Erythroblast (primary cell): ENCODE measurements at regions not wholly inside any gene's neighbourhood (a gene's known extent, or its start where the extent isn't known, plus 50 kb on each side); places are given as distances from the start of the nearest gene placed in this dataset.
"Not testable (repeated sequence)": the region's sequence is repeated elsewhere in the genome, so short reads cannot be mapped to it uniquely, and the experiment has no call there.

Experiments used
- DNase-seq, 2 experiments: peaks; one replicate each; lab custom pipeline; 2025; lab: John Stamatoyannopoulos, UW
- GATA1 ChIP-seq: IDR thresholded peaks from 2 replicates; pipeline ENCODE4 v1.6.1; 2011; ENCODE audit warnings: low read depth, mild to moderate bottlenecking, control low read depth, low read length, moderate library complexity
- POLR2A ChIP-seq: IDR thresholded peaks from 2 replicates; pipeline ENCODE4 v1.6.1; 2011; ENCODE audit warnings: mild to moderate bottlenecking, low read length

DNA sequence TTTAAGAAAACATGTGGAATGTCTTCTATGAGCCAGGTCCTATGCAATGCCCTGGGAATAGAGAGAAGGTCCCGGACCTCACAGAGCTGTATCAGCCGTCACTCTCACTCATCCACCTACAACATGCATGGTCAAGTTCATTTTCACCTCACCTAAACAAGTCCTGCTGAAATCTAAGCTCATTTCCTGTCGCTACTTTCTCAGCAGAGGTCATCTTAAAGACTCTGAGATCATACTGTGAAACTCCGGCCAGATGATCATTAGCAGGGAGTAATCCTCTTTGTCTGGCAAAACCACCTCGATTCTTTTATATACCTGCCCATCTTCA, 66.2 kb upstream of the LYRM9 start:
- TF ChIP-seq POLR2A (no peak), GATA1 (no peak)
- no peak for DNase-seq

DNA sequence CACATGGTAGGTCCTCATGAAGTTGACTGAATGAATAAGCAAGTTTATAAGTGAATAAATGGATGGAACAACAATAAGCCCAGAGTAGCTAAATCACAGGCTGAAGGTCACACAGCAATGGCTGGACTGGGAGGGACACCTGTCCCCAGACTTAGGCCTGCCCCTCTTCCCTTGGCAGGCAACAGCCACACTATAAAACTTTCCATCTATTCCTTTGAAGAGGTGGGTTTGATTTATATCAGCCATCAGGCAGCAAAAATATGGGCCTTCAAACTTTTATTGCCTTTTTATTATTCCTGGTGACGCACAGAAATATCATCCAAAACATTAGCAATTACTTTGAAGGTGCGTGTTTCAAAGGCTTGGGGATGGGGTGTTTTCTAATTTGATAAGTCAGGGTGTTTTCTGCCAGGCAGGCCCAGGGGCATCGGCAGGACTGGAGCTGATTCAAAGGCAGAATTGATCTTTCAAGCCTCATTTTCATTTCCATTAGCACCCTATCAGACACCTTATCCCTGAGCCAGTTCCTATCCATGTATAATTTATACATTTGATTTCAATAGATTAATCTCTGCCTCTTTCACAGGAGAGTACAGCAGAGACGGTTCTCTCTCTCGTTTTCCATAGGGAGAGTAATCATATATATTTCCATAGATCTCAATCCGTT, 67.2 kb upstream of the LYRM9 start:
- TF ChIP-seq POLR2A (no peak), GATA1 (no peak)
- DNase-seq = no peak

DNA sequence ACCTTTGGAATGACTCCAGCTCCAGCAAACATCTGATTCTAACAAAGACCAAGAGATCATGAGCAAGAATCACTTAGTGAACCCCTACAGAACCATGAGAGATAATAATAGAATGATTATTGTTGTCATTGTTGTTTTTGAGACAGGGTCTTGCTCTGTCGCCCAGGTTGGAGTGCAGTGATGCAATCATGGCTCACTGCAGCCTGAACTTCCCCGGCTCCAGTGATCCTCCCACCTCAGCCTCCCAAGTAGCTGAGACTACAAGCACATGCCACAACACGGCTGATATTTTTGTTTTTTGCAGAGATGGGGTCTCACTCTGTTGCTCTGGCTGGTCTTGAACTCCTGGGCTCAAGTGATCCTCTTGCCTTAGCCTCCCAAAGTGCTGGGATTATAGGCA, 69.4 kb upstream of the LYRM9 start:
- DNase-seq = not testable (repeated sequence)

- no peak for DNase-seq
- TF ChIP-seq POLR2A (no peak), GATA1 (no peak)
Observed at GRCh38 chr17:27965224-27965623, 72.1 kb upstream of the LYRM9 start.

DNA sequence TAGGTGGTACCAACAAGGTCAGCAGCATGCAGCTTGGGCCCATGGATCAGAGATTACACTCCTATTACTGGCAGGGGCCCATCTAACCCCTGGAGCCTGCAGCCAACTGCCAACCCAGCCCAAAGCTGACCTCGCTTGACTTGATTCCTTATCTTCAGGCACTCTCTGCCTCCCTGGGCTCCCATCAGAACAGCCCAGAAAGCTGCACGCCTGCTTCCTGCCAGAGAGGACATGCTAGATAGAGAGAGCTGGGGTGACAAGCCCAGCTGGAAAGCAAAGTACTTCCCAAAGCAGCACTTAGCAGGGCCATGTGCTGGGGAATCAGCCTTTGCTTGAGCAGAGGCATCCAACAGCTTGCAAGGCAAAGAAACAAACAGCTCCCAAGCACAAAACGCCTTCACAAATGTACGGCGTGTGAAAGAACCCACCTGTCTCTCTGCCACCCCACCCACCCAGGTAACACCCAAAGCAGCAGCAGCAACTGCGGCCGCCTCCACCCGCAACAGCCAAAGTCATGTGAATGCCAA, 74.2 kb upstream of the NLK start:
- peak; percentile 95 to 99 for DNase-seq
- TF ChIP-seq POLR2A (peak; percentile 24), GATA1 (peak; percentile 97)

- TF ChIP-seq GATA1 (no peak), POLR2A (no peak)
- peak in 1 of 2 experiments; percentile 18 for DNase-seq
Observed at GRCh38 chr17:27970587-27970986, 71.9 kb upstream of the NLK start.

DNA sequence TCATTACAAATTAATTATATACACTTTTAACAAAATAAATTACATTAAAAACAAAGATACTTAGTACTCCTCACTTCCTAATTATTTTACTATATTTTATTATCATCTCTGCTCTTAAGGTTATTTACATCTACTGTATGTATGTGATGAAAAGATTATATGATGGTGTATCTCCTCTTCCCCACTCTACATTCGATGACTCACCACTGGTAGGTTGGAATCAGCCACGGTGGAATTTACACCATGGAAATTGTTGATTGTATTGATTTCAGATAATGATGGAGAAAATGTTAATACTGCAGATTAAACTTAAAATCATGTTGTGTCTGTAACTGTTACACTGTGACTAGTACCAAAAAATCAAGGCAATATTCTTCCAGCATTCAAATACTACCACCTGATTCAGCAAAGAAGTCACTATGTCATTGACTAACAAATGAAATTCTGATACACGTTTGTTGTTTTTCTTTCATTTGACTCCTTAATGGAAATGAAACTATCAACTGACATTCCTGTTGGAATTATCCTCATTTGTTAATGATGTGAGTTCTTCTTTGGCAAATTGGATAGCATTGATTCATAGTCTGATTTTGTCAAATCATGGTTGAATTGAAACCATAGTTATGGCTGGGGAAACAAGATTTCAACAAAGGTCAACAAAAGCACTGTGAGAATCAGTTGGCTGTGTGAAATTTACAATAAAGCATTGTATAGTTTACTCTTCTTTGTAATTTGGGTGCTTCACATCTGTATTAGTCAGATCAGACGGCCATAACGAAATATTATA, 69.0 kb upstream of the NLK start:
- peak in 1 of 2 experiments; percentile 36 for DNase-seq
- TF ChIP-seq POLR2A (no peak), GATA1 (no peak)

DNA sequence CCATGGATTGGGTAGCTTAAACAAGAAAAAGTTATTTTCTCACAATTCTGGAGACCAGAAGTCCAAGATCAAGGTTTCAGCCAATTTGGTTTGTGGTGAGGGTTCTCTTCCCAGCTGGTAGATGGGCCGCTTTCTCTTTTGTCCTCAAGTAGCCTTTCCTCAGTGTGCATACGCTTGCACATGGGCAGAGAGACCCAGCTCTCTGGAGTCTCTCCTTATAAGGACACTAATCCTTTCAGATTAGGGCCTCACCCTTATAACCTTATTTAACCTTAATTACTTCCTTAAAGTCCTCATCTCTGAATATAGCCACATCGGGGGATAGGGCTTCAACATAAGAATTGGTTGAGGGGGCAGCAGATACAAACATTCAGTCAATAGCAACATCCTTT, 68.4 kb upstream of the NLK start:
- DNase-seq = no peak
- TF ChIP-seq GATA1 (no peak), POLR2A (no peak)

DNA sequence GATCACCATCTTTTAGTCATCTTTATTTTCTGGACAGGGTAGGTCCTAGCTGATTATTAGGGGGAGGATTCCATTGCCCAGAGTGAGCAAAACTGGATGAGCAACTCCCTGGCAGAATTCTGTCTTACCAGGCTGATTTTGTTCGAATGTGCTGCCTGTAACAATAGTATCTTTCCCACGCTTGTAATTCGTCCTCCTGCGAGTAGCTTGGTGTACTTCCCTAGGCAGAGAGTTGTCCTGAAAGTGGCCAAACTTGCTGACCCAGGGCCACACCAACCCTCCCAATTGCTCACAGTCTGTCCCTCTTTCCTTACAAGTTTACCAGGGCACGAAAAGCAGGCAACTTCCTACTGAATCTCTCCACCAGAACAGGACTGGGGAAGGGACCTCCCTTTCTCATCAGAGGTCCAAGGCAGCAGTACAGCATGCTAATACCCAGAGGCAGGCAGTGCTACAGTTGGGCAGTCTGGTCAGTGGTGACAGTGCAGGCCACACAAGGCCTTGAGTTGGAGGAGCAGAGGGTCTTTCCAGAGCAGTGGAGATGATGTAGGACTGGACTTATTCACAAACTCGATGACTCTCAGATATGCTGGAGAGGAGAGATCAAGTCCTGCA, 67.8 kb upstream of the NLK start:
- DNase-seq = no peak
- no peak for TF ChIP-seq GATA1
- TF ChIP-seq POLR2A = no peak

- DNase-seq = peak in 1 of 2 experiments; percentile 22
- TF ChIP-seq POLR2A = no peak
- no peak for TF ChIP-seq GATA1
Observed at GRCh38 chr17:27975146-27976011, 67.1 kb upstream of the NLK start.

DNA sequence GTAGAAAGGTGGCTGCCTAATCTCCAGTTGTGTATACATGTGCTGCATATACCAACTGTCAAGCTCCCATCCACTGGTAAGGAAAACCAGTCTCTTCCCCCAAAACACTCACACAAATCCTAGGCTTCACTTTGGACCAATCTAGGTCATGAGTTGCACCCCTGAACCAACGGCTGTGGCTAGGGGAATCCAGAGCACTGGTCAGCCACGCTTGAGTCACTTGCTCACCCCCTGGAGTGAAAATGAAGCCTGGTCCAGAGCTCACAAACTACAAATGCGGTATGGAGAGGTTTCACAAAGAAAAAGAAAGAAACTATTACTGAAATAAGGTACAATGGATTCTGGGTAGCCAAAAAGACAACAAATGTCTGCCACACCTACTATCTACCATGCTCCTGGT, 66.1 kb upstream of the NLK start:
- no peak for TF ChIP-seq POLR2A
- no peak for TF ChIP-seq GATA1
- DNase-seq = no peak

DNA sequence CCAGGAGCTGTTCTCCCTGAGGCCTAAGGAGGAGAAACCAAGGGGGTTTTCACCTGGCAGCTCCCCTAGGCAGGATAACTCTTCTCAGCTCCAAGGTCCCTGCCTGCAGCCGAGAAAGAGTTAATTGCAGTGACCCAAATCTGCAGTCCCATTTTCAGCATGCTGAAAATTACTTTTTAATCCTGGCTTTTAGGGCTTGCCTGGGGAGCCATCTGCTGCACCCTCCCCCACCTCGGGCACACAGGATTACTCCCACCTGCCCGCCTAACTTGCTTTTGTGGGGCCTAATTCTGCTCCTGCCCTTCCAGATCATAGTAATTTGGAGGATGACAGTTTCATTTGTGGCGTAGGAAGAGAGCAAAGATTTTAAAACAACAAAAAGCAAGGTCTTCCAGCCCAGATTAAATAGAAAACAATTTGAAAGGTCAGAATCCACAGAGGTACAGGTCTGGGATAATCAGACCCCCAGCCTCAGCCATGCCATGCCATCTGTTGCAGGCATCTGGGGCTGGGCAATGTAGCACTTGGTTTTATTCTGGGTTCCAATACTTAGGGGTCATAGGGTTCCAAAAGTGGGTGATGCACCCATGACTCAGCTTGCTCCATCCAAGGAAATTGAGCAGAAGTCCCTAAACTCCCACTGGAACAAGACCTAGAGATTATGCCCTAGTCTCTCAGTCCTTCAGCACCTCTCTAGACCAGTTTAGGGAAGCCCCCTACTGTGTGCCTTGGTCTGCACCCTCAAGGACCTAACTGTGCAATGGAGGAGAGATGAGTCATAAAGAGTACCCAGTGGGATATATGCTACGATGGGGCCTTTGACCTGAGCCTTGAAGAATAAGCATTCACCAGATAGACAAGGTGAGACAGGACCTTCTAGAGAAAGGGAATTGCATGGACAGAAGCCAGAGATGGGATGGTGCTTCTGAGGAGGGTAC, 64.5 kb upstream of the NLK start:
- TF ChIP-seq GATA1 = no peak
- no peak for TF ChIP-seq POLR2A
- DNase-seq = no peak

DNA sequence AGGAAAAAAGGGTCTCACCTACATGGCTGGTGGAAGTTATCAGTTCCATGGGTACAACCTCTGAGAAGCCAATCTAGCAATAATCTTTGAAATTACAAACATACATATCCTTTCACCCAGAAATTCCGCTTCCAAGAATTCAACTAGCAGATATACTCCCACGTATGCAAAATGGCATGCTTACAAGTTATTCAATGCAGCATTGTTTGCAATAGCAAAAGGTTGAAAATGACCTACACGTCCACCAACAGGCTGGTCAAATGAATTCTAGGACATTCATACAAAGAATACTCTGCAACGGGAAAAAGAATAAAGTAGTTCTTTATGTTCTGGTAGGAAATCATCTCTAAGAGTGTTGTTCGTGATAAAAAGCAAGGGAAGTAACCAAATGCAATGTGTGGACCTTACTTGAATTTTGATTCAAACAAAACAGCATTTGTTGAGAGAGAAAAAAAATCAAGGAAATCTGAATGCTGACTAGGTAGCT, 63.7 kb upstream of the NLK start:
- TF ChIP-seq GATA1 (no peak), POLR2A (no peak)

More for the DNA sequence above, 63.7 kb upstream of the NLK start:
- no peak for DNase-seq
